ENCODE measurements at regions not wholly inside any gene's neighbourhood (a gene's known extent, or its start where the extent isn't known, plus 50 kb on each side); places are given as distances from the start of the nearest gene placed in this dataset.

- H3K36me3 ChIP-seq (ENCODE audit: control insufficient read depth, insufficient read depth, low read length) = no peaks in the 10 kb centered on the region
- peaks cover 4% of the 10 kb centered on the region for H3K27me3 ChIP-seq (ENCODE audit: control insufficient read depth, insufficient read depth, low read length)
- DNase-seq (ENCODE audit: low read depth) = no peak
- CTCF ChIA-PET = interaction anchor here (1.2 to 3.7 kb wide), 2 partner anchors 13 to 22 kb away, joined by 3 to 22 read pairs; no protein-coding TSS in a partner anchor
- no peak for TF ChIP-seq CTCF (IDR thresholded peaks at IDR 0.05; ENCODE audit: insufficient read depth, low read depth, low read length)
- H3K4me3 ChIP-seq (ENCODE audit: low read depth, low read length) = no peak overlapping the region
- POLR2A ChIA-PET = no interaction called here
Observed at GRCh38 chr12:132427999-132428935, 61.7 kb upstream of the FBRSL1 start.

- no peak for DNase-seq (ENCODE audit: low read depth)
- POLR2A ChIA-PET = no interaction called here
- CTCF ChIA-PET = interaction anchor here (1.2 to 3.7 kb wide), 2 partner anchors 12 to 23 kb away, joined by 3 to 22 read pairs; no protein-coding TSS in a partner anchor
- TF ChIP-seq CTCF (IDR thresholded peaks at IDR 0.05; ENCODE audit: insufficient read depth, low read depth, low read length) = no peak
- no peaks in the 10 kb centered on the region for H3K36me3 ChIP-seq (ENCODE audit: control insufficient read depth, insufficient read depth, low read length)
- no peak overlapping the region for H3K4me3 ChIP-seq (ENCODE audit: low read depth, low read length)
- H3K27me3 ChIP-seq (ENCODE audit: control insufficient read depth, insufficient read depth, low read length) = peaks cover 2% of the 10 kb centered on the region
Observed at GRCh38 chr12:132427174-132427768, 62.7 kb upstream of the FBRSL1 start.

- DNase-seq (ENCODE audit: low read depth) = no peak
- CTCF ChIA-PET = interaction anchor here (3.7 kb wide), 1 partner anchor 12 kb away, joined by 22 read pairs; no protein-coding TSS in a partner anchor
- H3K36me3 ChIP-seq (ENCODE audit: control insufficient read depth, insufficient read depth, low read length) = no peaks in the 10 kb centered on the region
Observed at GRCh38 chr12:132426349-132427173, 63.4 kb upstream of the FBRSL1 start.

GRCh38 chr12:132424811-132425210, 65.1 kb upstream of the FBRSL1 start:
- ChIA-PET CTCF (interaction anchor here (0.9 kb wide), 1 partner anchor 10 kb away, joined by 3 read pairs; no protein-coding TSS in a partner anchor), POLR2A (no interaction called here)
- H3K4me3 ChIP-seq (ENCODE audit: low read depth, low read length) = no peak overlapping the region
- peaks cover 6% of the 10 kb centered on the region for H3K27me3 ChIP-seq (ENCODE audit: control insufficient read depth, insufficient read depth, low read length)
- DNase-seq (ENCODE audit: low read depth) = no peak
- H3K36me3 ChIP-seq (ENCODE audit: control insufficient read depth, insufficient read depth, low read length) = no peaks in the 10 kb centered on the region
- no peak for TF ChIP-seq CTCF (IDR thresholded peaks at IDR 0.05; ENCODE audit: insufficient read depth, low read depth, low read length)

More at GRCh38 chr12:132426349-132427173, 63.4 kb upstream of the FBRSL1 start:
- no peak for TF ChIP-seq CTCF (IDR thresholded peaks at IDR 0.05; ENCODE audit: insufficient read depth, low read depth, low read length)
- Histone ChIP-seq H3K4me3 (ENCODE audit: low read depth, low read length) (no peak overlapping the region), H3K27me3 (ENCODE audit: control insufficient read depth, insufficient read depth, low read length) (peaks cover 5% of the 10 kb centered on the region)
- POLR2A ChIA-PET = no interaction called here
